ENCODE measurements at regions not wholly inside any gene's neighbourhood (a gene's known extent, or its start where the extent isn't known, plus 50 kb on each side); places are given as distances from the start of the nearest gene placed in this dataset.
"Not testable (repeated sequence)": the region's sequence is repeated elsewhere in the genome, so short reads cannot be mapped to it uniquely, and the experiment has no call there.

- no peak for DNase-seq (ENCODE audit: low read depth in 4 of 4, low spot score in 1 of 4)
Observed at GRCh38 chr4:112770114-112770513, 133.2 kb downstream of the LARP7 start.

- no peak for DNase-seq (ENCODE audit: low read depth in 4 of 4, low spot score in 1 of 4)
Observed at GRCh38 chr4:112775801-112776200, 138.9 kb downstream of the LARP7 start.

GRCh38 chr4:112776535-112776934 is 139.6 kb downstream of the LARP7 start:
- no peak for DNase-seq (ENCODE audit: low read depth in 4 of 4, low spot score in 1 of 4)

GRCh38 chr4:112778520-112778919 is 141.6 kb downstream of the LARP7 start:
- DNase-seq (ENCODE audit: low read depth in 4 of 4, low spot score in 1 of 4) = no peak

GRCh38 chr4:112793033-112793432 is 156.1 kb downstream of the LARP7 start:
- DNase-seq (ENCODE audit: low read depth in 4 of 4, low spot score in 1 of 4) = no peak

GRCh38 chr4:112800001-112800400 is 163.1 kb downstream of the LARP7 start:
- DNase-seq (ENCODE audit: low read depth in 4 of 4, low spot score in 1 of 4) = no peak

- DNase-seq (ENCODE audit: low read depth in 4 of 4, low spot score in 1 of 4) = no peak
Observed at GRCh38 chr4:112801341-112801740, 164.4 kb downstream of the LARP7 start.

GRCh38 chr4:112802780-112803179 is 165.8 kb downstream of the LARP7 start:
- no peak for DNase-seq (ENCODE audit: low read depth in 4 of 4, low spot score in 1 of 4)

- no peak for DNase-seq (ENCODE audit: low read depth in 4 of 4, low spot score in 1 of 4)
Observed at GRCh38 chr4:112807083-112807482, 170.1 kb downstream of the LARP7 start.

GRCh38 chr4:112808001-112808400 is 171.1 kb downstream of the LARP7 start:
- DNase-seq (ENCODE audit: low read depth in 4 of 4, low spot score in 1 of 4) = no peak

GRCh38 chr4:112813790-112814189 is 176.8 kb downstream of the LARP7 start:
- DNase-seq (ENCODE audit: low read depth in 4 of 4, low spot score in 1 of 4) = no peak

GRCh38 chr4:112817933-112818593 is 181.1 kb downstream of the LARP7 start:
- peak in 3 of 4 experiments; percentile 1 to 24 (median 19) for DNase-seq (ENCODE audit: low read depth in 4 of 4, low spot score in 1 of 4)

GRCh38 chr4:112818594-112818965 is 181.6 kb downstream of the LARP7 start:
- DNase-seq (ENCODE audit: low read depth in 4 of 4, low spot score in 1 of 4) = no peak

GRCh38 chr4:112819729-112820128 is 182.8 kb downstream of the LARP7 start:
- DNase-seq (ENCODE audit: low read depth in 4 of 4, low spot score in 1 of 4) = no peak

GRCh38 chr4:112823156-112823555 is 186.2 kb downstream of the LARP7 start:
- DNase-seq (ENCODE audit: low read depth in 4 of 4, low spot score in 1 of 4) = no peak

- DNase-seq (ENCODE audit: low read depth in 4 of 4, low spot score in 1 of 4) = no peak
Observed at GRCh38 chr4:112823606-112824005, 186.7 kb downstream of the LARP7 start.

- DNase-seq (ENCODE audit: low read depth in 4 of 4, low spot score in 1 of 4) = no peak
Observed at GRCh38 chr4:112830753-112831386, 193.9 kb downstream of the LARP7 start.

GRCh38 chr4:112832493-112832892 is 195.6 kb downstream of the LARP7 start:
- no peak for DNase-seq (ENCODE audit: low read depth in 4 of 4, low spot score in 1 of 4)

- no peak for DNase-seq (ENCODE audit: low read depth in 4 of 4, low spot score in 1 of 4)
Observed at GRCh38 chr4:112836895-112837294, 200.0 kb downstream of the LARP7 start.

GRCh38 chr4:112838015-112838414 is 201.1 kb downstream of the LARP7 start:
- DNase-seq (ENCODE audit: low read depth in 4 of 4, low spot score in 1 of 4) = not testable (repeated sequence)

- DNase-seq (ENCODE audit: low read depth in 4 of 4, low spot score in 1 of 4) = no peak
Observed at GRCh38 chr4:112840061-112840460, 203.1 kb downstream of the LARP7 start.

- no peak for DNase-seq (ENCODE audit: low read depth in 4 of 4, low spot score in 1 of 4)
Observed at GRCh38 chr4:112840619-112841018, 203.7 kb downstream of the LARP7 start.

GRCh38 chr4:112842513-112842912 is 205.6 kb downstream of the LARP7 start:
- DNase-seq (ENCODE audit: low read depth in 4 of 4, low spot score in 1 of 4) = no peak

All from stimulated activated CD4-positive, alpha-beta T cell treated with anti-CD3 and anti-CD28 coated beads, Interleukin-1b, Interleukin-23, amount 100 ng/mL, for 24 hours (primary cell).